ACC112 (cell line): ENCODE measurements at regions not wholly inside any gene's neighbourhood (a gene's known extent, or its start where the extent isn't known, plus 50 kb on each side); places are given as distances from the start of the nearest gene placed in this dataset.
"Not testable (repeated sequence)": the region's sequence is repeated elsewhere in the genome, so short reads cannot be mapped to it uniquely, and the experiment has no call there.

ENCODE experiments used
- H2AFZ ChIP-seq: fragments of 200-600 bp; sonication (generic); one replicate; pipeline ENCODE4 v1.6.0; 2017; ENCODE audit warnings: antibody characterized with exemption, low read length; ENCODE audit not compliant: unreplicated experiment
- H3K27ac ChIP-seq: fragments of 200-600 bp; sonication (generic); 2 replicates; pipeline ENCODE4 v1.5.1; 2014; ENCODE audit warnings: low read depth, mild to moderate bottlenecking, antibody characterized with exemption, low read length, moderate library complexity
- H3K27me3 ChIP-seq: fragments of 200-600 bp; sonication (generic); 2 replicates; pipeline ENCODE4 v1.6.1; 2014; ENCODE audit warnings: mild to moderate bottlenecking, antibody characterized with exemption, low read length, moderate library complexity, mixed read lengths; ENCODE audit not compliant: insufficient read depth
- H3K36me3 ChIP-seq: fragments of 200-600 bp; sonication (generic); 2 replicates; pipeline ENCODE4 v1.6.1; 2016; ENCODE audit warnings: mild to moderate bottlenecking, antibody characterized with exemption, low read length, moderate library complexity, mixed read lengths; ENCODE audit not compliant: insufficient read depth
- H3K4me1 ChIP-seq: fragments of 200-600 bp; sonication (generic); one replicate; pipeline ENCODE4 v1.6.1; 2016; ENCODE audit warnings: low read length, mixed read lengths; ENCODE audit not compliant: insufficient read depth, unreplicated experiment, control insufficient read depth
- H3K4me3 ChIP-seq: fragments of 200-600 bp; sonication (generic); 2 replicates; pipeline ENCODE4 v1.5.1; 2014; ENCODE audit warnings: mild to moderate bottlenecking, low read depth, low read length
- H3K79me2 ChIP-seq: fragments of 200-600 bp; sonication (generic); one replicate; pipeline ENCODE4 v1.6.0; 2016; ENCODE audit warnings: low read length; ENCODE audit not compliant: control insufficient read depth, unreplicated experiment, insufficient read depth

DNA sequence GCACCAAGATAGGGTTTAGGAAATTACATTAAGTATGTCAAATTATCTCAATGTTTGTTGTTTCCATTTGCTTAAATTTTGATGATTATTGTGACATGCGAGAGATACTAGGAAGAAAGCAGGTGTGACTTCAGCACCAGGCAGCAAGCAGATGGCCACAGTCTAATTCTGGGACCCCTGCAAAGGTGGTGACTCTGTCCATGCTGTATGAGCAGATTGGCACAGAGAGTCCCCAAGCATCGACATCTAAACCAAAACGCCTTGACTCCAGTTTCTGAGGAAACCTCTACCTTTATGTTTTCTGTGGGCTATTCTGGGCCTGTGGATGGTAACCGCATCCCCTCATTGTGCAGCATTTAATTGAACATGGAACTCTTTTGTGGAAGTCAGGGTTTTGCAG lies 670.1 kb upstream of the TMEM132C start:
- Histone ChIP-seq H3K36me3 (no peaks in the 10 kb centered on the region), H3K27me3 (no peaks in the 10 kb centered on the region), H3K79me2 (no peaks in the 10 kb centered on the region), H3K27ac (no peak overlapping the region), H3K4me3 (no peak overlapping the region), H3K4me1 (no peaks in the 10 kb centered on the region), H2AFZ (no peak overlapping the region)

- Histone ChIP-seq H2AFZ (no peak overlapping the region), H3K79me2 (no peaks in the 10 kb centered on the region), H3K4me3 (no peak overlapping the region), H3K27me3 (no peaks in the 10 kb centered on the region), H3K4me1 (no peaks in the 10 kb centered on the region), H3K36me3 (no peaks in the 10 kb centered on the region), H3K27ac (no peak overlapping the region)
Measured at GRCh38 chr12:127599436-127599835, 667.5 kb upstream of the TMEM132C start.

DNA sequence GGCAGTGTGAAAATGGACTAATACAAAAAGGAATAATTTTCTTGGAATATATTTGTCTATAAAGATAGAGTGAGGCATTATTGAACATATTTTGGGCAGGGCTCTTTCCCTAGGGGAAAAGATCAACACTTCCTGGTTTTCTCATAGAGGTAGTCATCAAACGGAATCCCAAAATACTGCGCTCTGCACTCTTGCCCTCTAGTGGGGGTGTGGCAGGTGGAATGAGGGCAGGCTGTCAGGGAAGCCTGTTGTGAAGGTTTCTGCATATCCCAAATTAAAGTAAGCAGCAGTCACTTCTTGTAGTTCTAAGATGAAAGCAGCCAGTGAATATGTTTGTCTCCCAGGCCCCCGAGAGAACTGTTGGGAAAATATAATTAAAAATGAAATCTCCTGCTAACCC lies 666.8 kb upstream of the TMEM132C start:
- no peak overlapping the region for H2AFZ ChIP-seq
- H3K79me2 ChIP-seq = no peaks in the 10 kb centered on the region
- H3K27ac ChIP-seq = no peak overlapping the region
- no peaks in the 10 kb centered on the region for H3K27me3 ChIP-seq
- H3K4me3 ChIP-seq = no peak overlapping the region
- H3K36me3 ChIP-seq = no peaks in the 10 kb centered on the region
- no peaks in the 10 kb centered on the region for H3K4me1 ChIP-seq

DNA sequence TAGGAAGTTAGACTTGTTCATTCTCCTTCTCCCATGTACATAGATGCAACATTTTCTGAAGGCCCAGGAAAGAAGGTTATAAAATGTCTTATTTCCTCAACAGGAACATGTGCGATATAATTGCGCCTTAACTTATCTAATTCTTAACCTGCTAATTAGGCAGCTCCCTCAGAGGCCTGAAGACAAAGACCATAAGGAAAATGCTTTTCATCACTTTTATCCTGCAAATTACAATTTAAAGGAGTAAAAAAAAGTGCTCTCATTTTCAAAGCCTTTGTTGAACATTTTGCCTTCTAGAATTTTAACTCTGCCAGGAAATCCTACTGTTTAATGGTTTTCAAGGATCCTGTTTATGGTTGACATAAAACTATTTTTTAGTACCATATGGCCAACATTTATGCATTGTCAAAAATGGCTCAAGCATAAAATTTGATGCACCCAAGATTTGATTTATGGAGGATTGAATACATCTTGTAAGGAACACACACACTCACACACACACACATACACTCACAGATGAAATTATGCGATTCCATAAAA lies 660.4 kb upstream of the TMEM132C start:
- Histone ChIP-seq H3K27me3 (no peaks in the 10 kb centered on the region), H3K27ac (no peak overlapping the region), H3K36me3 (no peaks in the 10 kb centered on the region), H3K4me1 (no peaks in the 10 kb centered on the region), H2AFZ (no peak overlapping the region), H3K79me2 (no peaks in the 10 kb centered on the region), H3K4me3 (no peak overlapping the region)

DNA sequence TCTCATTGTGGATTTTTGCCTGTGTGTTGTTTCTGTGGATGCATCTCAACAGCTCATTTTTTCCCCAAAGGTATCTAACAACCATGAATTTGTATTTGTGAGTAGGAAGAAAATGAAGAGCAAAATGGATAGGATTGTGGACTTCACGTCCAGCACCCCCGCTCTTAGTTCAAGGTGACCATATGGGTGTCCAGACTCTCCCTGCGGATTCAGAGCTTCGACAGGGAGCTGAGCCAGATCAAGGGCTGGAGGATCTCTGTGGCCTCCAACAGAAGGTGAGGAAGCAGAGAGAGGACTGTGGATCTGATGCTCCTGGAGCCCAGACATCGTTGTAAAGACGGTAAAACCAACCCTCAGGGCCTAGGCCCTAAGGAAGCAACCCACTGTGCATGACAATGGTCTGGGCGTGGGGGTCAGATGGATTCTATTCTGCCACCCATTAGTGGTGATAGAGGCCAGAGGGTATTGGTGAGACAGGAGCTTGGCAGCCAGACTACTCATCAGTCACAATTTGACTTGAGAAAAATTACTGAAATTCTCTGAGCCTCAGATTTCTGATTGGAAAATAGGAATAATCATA lies 659.7 kb upstream of the TMEM132C start:
- H2AFZ ChIP-seq = no peak overlapping the region
- no peaks in the 10 kb centered on the region for H3K4me1 ChIP-seq
- no peaks in the 10 kb centered on the region for H3K36me3 ChIP-seq
- no peaks in the 10 kb centered on the region for H3K27me3 ChIP-seq
- no peak overlapping the region for H3K27ac ChIP-seq
- H3K4me3 ChIP-seq = no peak overlapping the region
- H3K79me2 ChIP-seq = no peaks in the 10 kb centered on the region

GRCh38 chr12:127608359-127608758 lies 658.6 kb upstream of the TMEM132C start:
- H2AFZ ChIP-seq, H3K36me3 ChIP-seq, H3K27me3 ChIP-seq, H3K4me1 ChIP-seq, H3K4me3 ChIP-seq, H3K27ac ChIP-seq, H3K79me2 ChIP-seq: not testable (repeated sequence)

DNA sequence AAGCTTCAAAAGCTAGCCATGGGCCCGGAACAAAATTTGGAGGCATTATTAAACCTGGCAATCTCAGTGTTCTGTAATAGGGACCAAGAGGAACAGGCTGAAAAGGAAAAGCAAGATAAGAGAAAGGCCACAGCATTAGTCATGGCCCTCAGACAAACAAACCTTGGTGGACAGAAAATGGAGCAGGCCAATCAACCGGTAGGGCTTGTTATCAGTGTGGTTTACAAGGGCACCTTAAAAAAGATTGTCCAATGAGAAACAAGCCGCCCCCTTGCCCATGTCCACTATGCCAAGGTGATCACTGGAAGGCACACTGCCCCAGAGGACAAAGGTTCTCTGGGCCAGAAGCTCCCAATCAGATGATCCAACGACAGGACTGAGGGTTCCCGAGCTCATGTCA lies 653.9 kb upstream of the TMEM132C start:
- H3K4me1 ChIP-seq = no peaks in the 10 kb centered on the region
- H3K27ac ChIP-seq = no peak overlapping the region
- H3K4me3 ChIP-seq = no peak overlapping the region
- H3K27me3 ChIP-seq = no peaks in the 10 kb centered on the region
- H2AFZ ChIP-seq = no peak overlapping the region
- H3K36me3 ChIP-seq = no peaks in the 10 kb centered on the region
- H3K79me2 ChIP-seq = no peaks in the 10 kb centered on the region

GRCh38 chr12:127619869-127620734 lies 646.9 kb upstream of the TMEM132C start:
- Histone ChIP-seq H3K4me3 (no peak overlapping the region), H3K79me2 (no peaks in the 10 kb centered on the region), H3K36me3 (no peaks in the 10 kb centered on the region), H3K27me3 (no peaks in the 10 kb centered on the region), H3K4me1 (no peaks in the 10 kb centered on the region), H2AFZ (no peak overlapping the region), H3K27ac (no peak overlapping the region)

- Histone ChIP-seq H2AFZ (no peak overlapping the region), H3K4me3 (no peak overlapping the region), H3K27ac (no peak overlapping the region), H3K36me3 (no peaks in the 10 kb centered on the region), H3K27me3 (no peaks in the 10 kb centered on the region), H3K4me1 (no peaks in the 10 kb centered on the region), H3K79me2 (no peaks in the 10 kb centered on the region)
Measured at GRCh38 chr12:127620735-127621355, 646.1 kb upstream of the TMEM132C start.

GRCh38 chr12:127621366-127621765 lies 645.6 kb upstream of the TMEM132C start:
- H3K79me2 ChIP-seq = no peaks in the 10 kb centered on the region
- no peak overlapping the region for H3K4me3 ChIP-seq
- H2AFZ ChIP-seq = no peak overlapping the region
- no peaks in the 10 kb centered on the region for H3K36me3 ChIP-seq
- H3K27ac ChIP-seq = no peak overlapping the region
- no peaks in the 10 kb centered on the region for H3K27me3 ChIP-seq
- no peaks in the 10 kb centered on the region for H3K4me1 ChIP-seq
